ENCODE measurements at regions not wholly inside any gene's neighbourhood (a gene's known extent, or its start where the extent isn't known, plus 50 kb on each side); places are given as distances from the start of the nearest gene placed in this dataset.

GRCh38 chr13:76132532-76132931, 496.4 kb downstream of the LMO7 start:
- H3K4ac ChIP-seq (replicated peaks; ENCODE audit: insufficient read length, low read depth, low read length) = no peak overlapping the region
- DNase-seq (ENCODE audit: low read depth in 1 of 2, low spot score in 2 of 2) (no peak), FAIRE-seq (no peak)
- no peaks in the 10 kb centered on the region for H4K20me1 ChIP-seq (replicated peaks in 1 of 2; ENCODE audit: control insufficient read depth in 1 of 2, insufficient read depth in 2 of 2, low read length in 2 of 2)
- no peak overlapping the region for H2AFZ ChIP-seq (ENCODE audit: low read length)
- H2BK5ac ChIP-seq (ENCODE audit: low read depth, low read length) = no peak overlapping the region
- POLR2A ChIA-PET (ENCODE audit: partially characterized antibody) = no interaction called here
- H2AK5ac ChIP-seq (ENCODE audit: low read depth, low read length) = no peak overlapping the region
- no peaks in the 10 kb centered on the region for H3K27me3 ChIP-seq (replicated peaks in 1 of 4; ENCODE audit: control insufficient read depth in 3 of 4, extremely low read depth in 1 of 4, insufficient read depth in 3 of 4, low read length in 3 of 4)
- no peak overlapping the region for H3K56ac ChIP-seq (replicated peaks; ENCODE audit: insufficient read length, low read depth, low read length)
- H3K23ac ChIP-seq (ENCODE audit: insufficient read length) = no peak overlapping the region
- H3K14ac ChIP-seq (ENCODE audit: insufficient read length) = no peak overlapping the region
- H2BK12ac ChIP-seq (ENCODE audit: low read depth, low read length) = no peak overlapping the region
- no peak overlapping the region for H4K8ac ChIP-seq (ENCODE audit: extremely low read depth, insufficient read depth, low read length)
- H2BK20ac ChIP-seq (ENCODE audit: low read length) = no peak overlapping the region
- no peaks in the 10 kb centered on the region for H3K79me2 ChIP-seq (ENCODE audit: control insufficient read depth in 1 of 2, insufficient read depth in 2 of 2, low read length in 2 of 2)
- CTCF ChIA-PET (ENCODE audit: partially characterized antibody) = interaction anchor here (1.0 kb wide), 1 partner anchor 15 kb away, joined by 3 read pairs; no protein-coding TSS in a partner anchor
- H2BK15ac ChIP-seq (ENCODE audit: low read length) = no peak overlapping the region
- no peaks in the 10 kb centered on the region for H3K9me3 ChIP-seq (ENCODE audit: insufficient read depth in 2 of 2, low read depth in 1 of 2, low read length in 1 of 2)
- H3K23me2 ChIP-seq (ENCODE audit: low read depth, low read length) = no peaks in the 10 kb centered on the region
- no peaks in the 10 kb centered on the region for H3K79me1 ChIP-seq (ENCODE audit: low read depth, low read length)
- H3K18ac ChIP-seq (ENCODE audit: extremely low read depth, low read length) = no peak overlapping the region
- no peaks in the 10 kb centered on the region for H3K4me1 ChIP-seq (replicated peaks in 1 of 4; ENCODE audit: control insufficient read depth in 3 of 4, insufficient read depth in 4 of 4, low read length in 3 of 4)
- H3K4me2 ChIP-seq (ENCODE audit: insufficient read depth in 1 of 2, low read depth in 2 of 2, low read length in 2 of 2) = no peak overlapping the region
- H4K5ac ChIP-seq (ENCODE audit: insufficient read length, low read depth, low read length) = no peak overlapping the region
- 77% methylated on average over 1 of the region's 1 CpG; no CpG with 5 or more reads in 1 of the 2 experiments for WGBS, 2 experiments (ENCODE audit: extremely low coverage in 1 of 2, insufficient coverage in 1 of 2, insufficient read length in 1 of 2, insufficient replicate concordance in 2 of 2, low coverage in 1 of 2, low lambda C conversion rate in 2 of 2, missing lambda C conversion rate in 1 of 2)
- H3K4me3 ChIP-seq (ENCODE audit: extremely low read depth in 1 of 4, insufficient read depth in 2 of 4, low read depth in 3 of 4, low read length in 4 of 4) = no peak overlapping the region
- no peak overlapping the region for H3K27ac ChIP-seq (ENCODE audit: low read depth, low read length)
- H4K91ac ChIP-seq (replicated peaks; ENCODE audit: insufficient read length, low read length) = no peak overlapping the region
- H3K36me3 ChIP-seq (ENCODE audit: control insufficient read depth in 2 of 4, insufficient read depth in 4 of 4, low read length in 3 of 4) = no peaks in the 10 kb centered on the region
- H2BK120ac ChIP-seq (replicated peaks; ENCODE audit: low read depth, low read length) = no peak overlapping the region
- no peak overlapping the region for H3K9ac ChIP-seq (replicated peaks in 1 of 4; ENCODE audit: extremely low read depth in 1 of 4, low read depth in 3 of 4, low read length in 3 of 4)
- TF ChIP-seq CTBP2 (IDR thresholded peaks at IDR 0.05; ENCODE audit: borderline replicate concordance, insufficient read depth, insufficient read length, low read length) (no peak), POLR2AphosphoS5 (IDR thresholded peaks at IDR 0.05; ENCODE audit: low read depth, low read length) (no peak), SRF (IDR thresholded peaks at IDR 0.05; ENCODE audit: low read depth, low read length) (no peak), ZNF274 (IDR thresholded peaks at IDR 0.05; ENCODE audit: borderline replicate concordance, extremely low read depth, low read length) (no peak), TCF12 (IDR thresholded peaks at IDR 0.05; ENCODE audit: low read depth, low read length) (no peak), BRCA1 (IDR thresholded peaks at IDR 0.05; ENCODE audit: low read depth, low read length) (no peak), CHD2 (IDR thresholded peaks at IDR 0.05; ENCODE audit: low read length) (no peak)

Measured in H1 (cell line).